Uterus (tissue), 2 donors: ENCODE measurements at regions not wholly inside any gene's neighbourhood (a gene's known extent, or its start where the extent isn't known, plus 50 kb on each side); places are given as distances from the start of the nearest gene placed in this dataset.
"Not testable (repeated sequence)": the region's sequence is repeated elsewhere in the genome, so short reads cannot be mapped to it uniquely, and the experiment has no call there.

Source experiments
- POLR2A ChIP-seq, 2 donors: fragments of 450-650 bp; IDR thresholded peaks; one replicate each; pipeline ENCODE4 v1.6.1; 2016; ENCODE audit warnings: antibody characterized with exemption in 2 of 2, mild to moderate bottlenecking in 1 of 2, moderate library complexity in 1 of 2
- TF ChIP-seq, protein P1 (sequence below), 4 experiments: fragments of 200-600 bp in 2 of 4; fragments of 450-650 bp in 2 of 4; sonication (generic) in 2 of 4; IDR thresholded peaks; one replicate each; pipeline ENCODE4 v1.5.1; 2016 to 2019; ENCODE audit warnings: antibody characterized with exemption in 4 of 4, mild to moderate bottlenecking in 2 of 4, moderate library complexity in 1 of 4

DNA sequence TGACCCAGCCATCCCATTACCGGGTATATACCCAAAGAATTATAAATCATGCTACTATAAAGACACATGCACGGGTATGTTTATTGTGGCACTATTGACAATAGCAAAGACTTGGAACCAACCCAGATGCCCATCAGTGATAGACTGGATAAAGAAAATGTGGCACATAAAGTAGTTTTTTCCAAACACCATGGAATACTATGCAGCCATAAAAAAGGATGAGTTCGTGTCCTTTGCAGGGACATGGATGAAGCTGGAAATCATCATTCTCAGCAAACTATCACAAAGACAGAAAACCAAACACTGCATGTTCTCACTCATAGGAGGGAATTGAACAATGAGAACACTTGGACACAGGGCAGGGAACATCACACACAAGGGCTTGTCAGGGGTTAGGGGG lies 1268.9 kb upstream of the NUDT12 start:
- not testable (repeated sequence) for TF ChIP-seq POLR2A (IDR thresholded peaks at IDR 0.05)
- TF ChIP-seq, protein P1, sequence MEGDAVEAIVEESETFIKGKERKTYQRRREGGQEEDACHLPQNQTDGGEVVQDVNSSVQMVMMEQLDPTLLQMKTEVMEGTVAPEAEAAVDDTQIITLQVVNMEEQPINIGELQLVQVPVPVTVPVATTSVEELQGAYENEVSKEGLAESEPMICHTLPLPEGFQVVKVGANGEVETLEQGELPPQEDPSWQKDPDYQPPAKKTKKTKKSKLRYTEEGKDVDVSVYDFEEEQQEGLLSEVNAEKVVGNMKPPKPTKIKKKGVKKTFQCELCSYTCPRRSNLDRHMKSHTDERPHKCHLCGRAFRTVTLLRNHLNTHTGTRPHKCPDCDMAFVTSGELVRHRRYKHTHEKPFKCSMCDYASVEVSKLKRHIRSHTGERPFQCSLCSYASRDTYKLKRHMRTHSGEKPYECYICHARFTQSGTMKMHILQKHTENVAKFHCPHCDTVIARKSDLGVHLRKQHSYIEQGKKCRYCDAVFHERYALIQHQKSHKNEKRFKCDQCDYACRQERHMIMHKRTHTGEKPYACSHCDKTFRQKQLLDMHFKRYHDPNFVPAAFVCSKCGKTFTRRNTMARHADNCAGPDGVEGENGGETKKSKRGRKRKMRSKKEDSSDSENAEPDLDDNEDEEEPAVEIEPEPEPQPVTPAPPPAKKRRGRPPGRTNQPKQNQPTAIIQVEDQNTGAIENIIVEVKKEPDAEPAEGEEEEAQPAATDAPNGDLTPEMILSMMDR (IDR thresholded peaks at IDR 0.05): not testable (repeated sequence)
